Prostate gland (tissue), 2 donors: ENCODE measurements at regions not wholly inside any gene's neighbourhood (a gene's known extent, or its start where the extent isn't known, plus 50 kb on each side); places are given as distances from the start of the nearest gene placed in this dataset.

Experiments used
- DNase-seq: peaks from one replicate; pipeline ENCODE4 v3.0.0-alpha.2; 2019; ENCODE audit warnings: low spot score
- H3K27ac ChIP-seq, 2 donors: fragments of 200-600 bp; sonication (generic); 2 replicates each; pipeline ENCODE4 v1.5.1; 2017 to 2019
- H3K27me3 ChIP-seq: fragments of 200-600 bp; sonication (generic); replicated peaks from 2 replicates; pipeline ENCODE4 v1.5.1; 2019; ENCODE audit not compliant: insufficient read depth
- H3K36me3 ChIP-seq, 2 donors: fragments of 200-600 bp; sonication (generic); 1 replicate in 1 of 2; 2 replicates in 1 of 2; pipeline versions ENCODE4 v1.5.1 to v1.8.1; 2017 to 2019
- H3K4me1 ChIP-seq: fragments of 200-600 bp; sonication (generic); replicated peaks from 2 replicates; pipeline ENCODE4 v1.5.1; 2019
- H3K4me3 ChIP-seq, 2 donors: fragments of 200-600 bp; sonication (generic); 2 replicates each; pipeline ENCODE4 v1.5.1; 2017 to 2019
- H3K9me3 ChIP-seq: fragments of 200-600 bp; sonication (generic); 2 replicates; pipeline ENCODE4 v1.5.1; 2017
- CTCF ChIP-seq, 4 experiments: fragments of 200-600 bp in 2 of 4; fragments of 450-650 bp in 2 of 4; sonication (generic) in 2 of 4; IDR thresholded peaks; 1 replicate in 3 of 4; 2 replicates in 1 of 4; pipeline ENCODE4 v1.5.1; 2016 to 2019; ENCODE audit warnings: antibody characterized with exemption in 4 of 4, mild to moderate bottlenecking in 2 of 4, moderate library complexity in 2 of 4
- POLR2A ChIP-seq: fragments of 450-650 bp; IDR thresholded peaks from one replicate; pipeline ENCODE4 v1.6.1; 2016; ENCODE audit warnings: antibody characterized with exemption, mild to moderate bottlenecking
- POLR2AphosphoS5 ChIP-seq: sonication (generic); formaldehyde crosslinking; IDR thresholded peaks from one replicate; pipeline ENCODE4 v1.6.1; 2017; ENCODE audit warnings: antibody characterized with exemption
- WGBS: methylation state at CpG from one replicate; pipeline ENCODE4 v1.1.5; 2018; 5-methylcytosine and 5-hydroxymethylcytosine counted together
- intact Hi-C: fragments of 100-400 bp; cut with DNase I; formaldehyde crosslinking; loops from one replicate; pipeline ENCODE4 v1.14.2; 2022

DNA sequence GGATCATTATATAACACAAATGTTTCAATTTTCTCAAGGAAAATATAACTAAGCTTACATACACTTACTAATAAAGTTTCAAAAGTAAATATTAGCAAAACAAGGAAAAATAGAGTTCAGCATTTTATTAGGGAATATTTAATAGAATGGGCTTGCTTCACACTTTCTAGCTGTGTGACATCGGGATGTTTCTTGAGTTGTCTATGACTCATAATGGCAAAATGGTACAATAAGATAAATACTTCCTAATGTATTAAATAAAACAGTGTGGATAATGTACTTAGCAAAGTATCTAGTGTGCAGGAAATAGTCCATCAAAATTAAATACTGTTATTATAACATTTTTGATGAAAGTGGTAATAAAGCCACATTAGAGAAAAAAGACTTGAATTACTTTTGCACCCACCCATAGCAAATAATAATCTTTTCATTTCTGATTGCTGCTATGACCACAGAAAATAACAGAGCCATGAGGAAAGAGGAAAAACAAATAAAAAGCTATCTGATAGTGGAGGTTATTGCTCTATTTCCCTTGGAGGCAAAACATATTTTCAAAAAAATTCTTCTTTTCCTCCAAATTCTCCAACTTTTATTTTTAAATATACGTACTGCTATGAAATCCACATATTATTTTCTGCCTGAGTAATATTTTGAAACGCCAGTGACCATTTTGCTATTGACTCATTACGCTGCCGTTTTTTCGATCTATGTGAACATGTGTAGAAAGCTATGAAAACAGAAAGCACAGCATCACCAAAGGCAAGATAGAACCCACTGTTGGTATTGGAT is 272.9 kb upstream of the KLF6 start:
- H3K4me3 ChIP-seq: no peak overlapping the region
- TF ChIP-seq POLR2AphosphoS5: no peak
- no peak for TF ChIP-seq CTCF (IDR thresholded peaks at IDR 0.05)
- no peak for TF ChIP-seq POLR2A
- H3K27ac ChIP-seq: peak overlapping the region; percentile 42 to 51
- WGBS: 67% methylated on average over 6 of the region's 6 CpGs
- no peak for DNase-seq
- intact Hi-C loops: no loop called here
- no peaks in the 10 kb centered on the region for H3K9me3 ChIP-seq
- no peaks in the 10 kb centered on the region for H3K36me3 ChIP-seq
- peaks cover 3% of the 10 kb centered on the region for H3K4me1 ChIP-seq
- no peaks in the 10 kb centered on the region for H3K27me3 ChIP-seq

GRCh38 chr10:4057021-4057420 is 272.0 kb upstream of the KLF6 start:
- H3K27ac ChIP-seq: no peak overlapping the region
- 79% methylated on average over 6 of the region's 6 CpGs for WGBS
- H3K27me3 ChIP-seq: no peaks in the 10 kb centered on the region
- intact Hi-C loops: no loop called here
- no peak overlapping the region for H3K4me3 ChIP-seq
- H3K9me3 ChIP-seq: no peaks in the 10 kb centered on the region
- peaks cover 3% of the 10 kb centered on the region for H3K4me1 ChIP-seq
- H3K36me3 ChIP-seq: no peaks in the 10 kb centered on the region
- no peak for TF ChIP-seq CTCF (IDR thresholded peaks at IDR 0.05)
- TF ChIP-seq POLR2A: no peak
- no peak for TF ChIP-seq POLR2AphosphoS5
- no peak for DNase-seq

- WGBS: 95% methylated on average over 6 of the region's 6 CpGs
- no peak for TF ChIP-seq POLR2AphosphoS5
- TF ChIP-seq CTCF (IDR thresholded peaks at IDR 0.05): no peak
- no peak for TF ChIP-seq POLR2A
- DNase-seq: no peak
- Histone ChIP-seq H3K27me3 (no peaks in the 10 kb centered on the region), H3K4me1 (peaks cover 3% of the 10 kb centered on the region), H3K9me3 (no peaks in the 10 kb centered on the region), H3K27ac (no peak overlapping the region), H3K36me3 (no peaks in the 10 kb centered on the region), H3K4me3 (no peak overlapping the region)
- intact Hi-C loops: no loop called here
Measured at GRCh38 chr10:4054656-4055435, 269.8 kb upstream of the KLF6 start.

DNA sequence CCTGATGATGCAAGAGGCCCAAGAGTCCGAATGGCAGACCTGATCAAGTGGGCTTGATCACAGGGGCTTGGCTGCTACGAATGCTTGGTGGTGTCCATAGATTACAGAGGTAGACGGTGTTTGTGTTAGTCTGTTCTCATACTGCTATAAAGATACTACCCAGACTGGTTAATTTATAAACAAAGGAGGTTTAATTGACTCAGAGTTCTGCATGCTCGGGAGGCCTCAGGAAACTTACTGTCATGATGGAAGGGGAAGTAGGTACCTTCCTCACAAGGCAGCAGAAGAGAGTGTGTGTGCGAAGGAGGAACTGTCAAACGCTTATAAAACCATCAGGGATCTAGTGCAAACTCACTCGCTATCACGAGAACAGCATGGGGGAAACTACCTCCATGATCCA is 268.9 kb upstream of the KLF6 start:
- Histone ChIP-seq H3K27ac (no peak overlapping the region), H3K27me3 (no peaks in the 10 kb centered on the region), H3K4me3 (no peak overlapping the region), H3K9me3 (no peaks in the 10 kb centered on the region), H3K4me1 (peaks cover 3% of the 10 kb centered on the region), H3K36me3 (no peaks in the 10 kb centered on the region)
- 76% methylated on average over 8 of the region's 8 CpGs for WGBS
- intact Hi-C loops: no loop called here
- TF ChIP-seq CTCF (IDR thresholded peaks at IDR 0.05) (no peak), POLR2A (no peak), POLR2AphosphoS5 (no peak)
- no peak for DNase-seq
